ENCODE measurements at regions not wholly inside any gene's neighbourhood (a gene's known extent, or its start where the extent isn't known, plus 50 kb on each side); places are given as distances from the start of the nearest gene placed in this dataset.

GRCh38 chr4:179182741-179183140 is 1740.5 kb upstream of the AGA start:
- DNase-seq (ENCODE audit: extremely low read depth, low read depth): no peak
- no peak for TF ChIP-seq CTCF (IDR thresholded peaks at IDR 0.05; ENCODE audit: low read depth, low read length)

- no peak for DNase-seq (ENCODE audit: extremely low read depth, low read depth)
- no peak for TF ChIP-seq CTCF (IDR thresholded peaks at IDR 0.05; ENCODE audit: low read depth, low read length)
Measured at GRCh38 chr4:179195887-179196286, 1753.7 kb upstream of the AGA start.

- no peak for TF ChIP-seq CTCF (IDR thresholded peaks at IDR 0.05; ENCODE audit: low read depth, low read length)
- no peak for DNase-seq (ENCODE audit: extremely low read depth, low read depth)
Measured at GRCh38 chr4:179196511-179196910, 1754.3 kb upstream of the AGA start.

GRCh38 chr4:179200681-179201080 is 1758.4 kb upstream of the AGA start:
- TF ChIP-seq CTCF (IDR thresholded peaks at IDR 0.05; ENCODE audit: low read depth, low read length): no peak
- DNase-seq (ENCODE audit: extremely low read depth, low read depth): no peak

DNA sequence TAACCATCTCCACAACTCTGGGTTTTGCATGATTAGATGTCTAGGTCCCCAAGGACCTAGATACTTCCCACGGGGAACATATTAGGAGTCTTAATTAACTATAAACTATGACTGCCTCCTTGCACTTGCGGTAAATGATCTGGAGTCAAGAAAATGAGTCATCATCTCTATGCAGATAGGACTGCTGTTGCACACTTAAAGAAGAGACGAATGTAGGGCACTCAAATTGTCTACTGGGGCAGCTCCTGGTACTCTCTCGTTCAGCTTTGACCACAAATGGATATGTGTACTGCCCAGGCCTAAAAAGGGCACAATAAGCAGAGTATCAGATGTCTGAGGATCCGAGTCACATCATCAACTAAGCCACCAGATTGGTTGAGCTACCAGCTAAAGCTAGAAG is 1783.4 kb upstream of the AGA start:
- DNase-seq (ENCODE audit: extremely low read depth, low read depth): no peak
- TF ChIP-seq CTCF (IDR thresholded peaks at IDR 0.05; ENCODE audit: low read depth, low read length): no peak

GRCh38 chr4:179248821-179249220 is 1806.6 kb upstream of the AGA start:
- DNase-seq (ENCODE audit: extremely low read depth, low read depth): no peak
- TF ChIP-seq CTCF (IDR thresholded peaks at IDR 0.05; ENCODE audit: low read depth, low read length): no peak

DNA sequence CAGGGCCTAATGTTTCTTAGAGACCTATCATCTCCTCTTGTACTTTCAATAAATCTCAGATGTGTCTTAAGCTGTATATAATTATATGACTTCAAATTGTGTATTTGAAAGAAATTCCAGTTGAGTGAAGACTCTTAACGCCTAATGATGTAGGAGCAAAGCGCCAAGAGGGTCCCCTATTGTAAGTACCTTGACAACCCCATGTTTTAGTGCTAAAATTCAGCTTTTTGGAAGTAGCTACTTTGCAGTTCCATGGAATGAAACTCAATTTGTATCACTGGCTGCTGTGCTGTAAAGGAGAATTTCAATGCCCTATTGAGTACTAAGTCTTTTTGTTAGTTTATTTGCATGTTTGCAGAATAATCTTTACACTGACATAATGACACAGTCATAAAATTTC is 1826.6 kb upstream of the AGA start:
- no peak for TF ChIP-seq CTCF (IDR thresholded peaks at IDR 0.05; ENCODE audit: low read depth, low read length)
- no peak for DNase-seq (ENCODE audit: extremely low read depth, low read depth)
